ENCODE measurements at regions not wholly inside any gene's neighbourhood (a gene's known extent, or its start where the extent isn't known, plus 50 kb on each side); places are given as distances from the start of the nearest gene placed in this dataset.
"Not testable (repeated sequence)": the region's sequence is repeated elsewhere in the genome, so short reads cannot be mapped to it uniquely, and the experiment has no call there.

GRCh38 chr10:30549134-30549687, 80.3 kb downstream of the LYZL2 start:
- not testable (repeated sequence) for TF ChIP-seq EZH2phosphoT487 (IDR thresholded peaks at IDR 0.05; ENCODE audit: borderline replicate concordance, low read depth); POLR2AphosphoS5 (IDR thresholded peaks at IDR 0.05; ENCODE audit: low read depth, low read length); CTCF (IDR thresholded peaks at IDR 0.05); TCF12 (IDR thresholded peaks at IDR 0.05); RAD21 (IDR thresholded peaks at IDR 0.05; ENCODE audit: low read length); REST (IDR thresholded peaks at IDR 0.05; ENCODE audit: low read depth, low read length); RFX5 (IDR thresholded peaks at IDR 0.05; ENCODE audit: low read length); TEAD4 (IDR thresholded peaks at IDR 0.05; ENCODE audit: borderline replicate concordance, insufficient read depth); NFIC (IDR thresholded peaks at IDR 0.05; ENCODE audit: borderline replicate concordance); FOXJ3 (CRISPR knock-in tag; IDR thresholded peaks at IDR 0.05); JUND (IDR thresholded peaks at IDR 0.05); SIN3A (IDR thresholded peaks at IDR 0.05; ENCODE audit: borderline replicate concordance, low read depth, low read length); YY1 (IDR thresholded peaks at IDR 0.05; ENCODE audit: low read depth)
- TF ChIP-seq, protein P1, sequence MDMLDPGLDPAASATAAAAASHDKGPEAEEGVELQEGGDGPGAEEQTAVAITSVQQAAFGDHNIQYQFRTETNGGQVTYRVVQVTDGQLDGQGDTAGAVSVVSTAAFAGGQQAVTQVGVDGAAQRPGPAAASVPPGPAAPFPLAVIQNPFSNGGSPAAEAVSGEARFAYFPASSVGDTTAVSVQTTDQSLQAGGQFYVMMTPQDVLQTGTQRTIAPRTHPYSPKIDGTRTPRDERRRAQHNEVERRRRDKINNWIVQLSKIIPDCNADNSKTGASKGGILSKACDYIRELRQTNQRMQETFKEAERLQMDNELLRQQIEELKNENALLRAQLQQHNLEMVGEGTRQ (IDR thresholded peaks at IDR 0.05; ENCODE audit: borderline replicate concordance, low read depth, low read length), result not testable (repeated sequence)

Data from SK-N-SH (cell line).